Activated naive CD8-positive, alpha-beta T cell treated with anti-CD3 and anti-CD28 coated beads for 36 hours (primary cell): ENCODE measurements at regions not wholly inside any gene's neighbourhood (a gene's known extent, or its start where the extent isn't known, plus 50 kb on each side); places are given as distances from the start of the nearest gene placed in this dataset.

Experiments
- DNase-seq: peaks from one replicate; pipeline ENCODE4 v3.0.0; 2021
- H3K27ac Mint-ChIP-seq: one replicate; pipeline ENCODE4 v1.8.0; 2022; ENCODE audit warnings: mild to moderate bottlenecking, moderate library complexity, mixed read lengths
- H3K27me3 Mint-ChIP-seq: one replicate; pipeline ENCODE4 v1.8.0; 2022; ENCODE audit warnings: mild to moderate bottlenecking, mixed read lengths
- H3K36me3 Mint-ChIP-seq: one replicate; pipeline ENCODE4 v1.8.0; 2021; ENCODE audit warnings: mild to moderate bottlenecking, mixed read lengths
- H3K4me1 Mint-ChIP-seq: one replicate; pipeline ENCODE4 v1.8.0; 2021; ENCODE audit warnings: mixed read lengths
- H3K4me3 Mint-ChIP-seq: one replicate; pipeline ENCODE4 v1.8.0; 2022; ENCODE audit warnings: mild to moderate bottlenecking, moderate library complexity, mixed read lengths
- H3K9me3 Mint-ChIP-seq: one replicate; pipeline ENCODE4 v1.8.0; 2022; ENCODE audit warnings: mixed read lengths

- H3K36me3 Mint-ChIP-seq = no peaks in the 10 kb centered on the region
- no peaks in the 10 kb centered on the region for H3K27me3 Mint-ChIP-seq
- no peaks in the 10 kb centered on the region for H3K9me3 Mint-ChIP-seq
- no peaks in the 10 kb centered on the region for H3K4me1 Mint-ChIP-seq
- no peak overlapping the region for H3K4me3 Mint-ChIP-seq
- DNase-seq = no peak
- no peak overlapping the region for H3K27ac Mint-ChIP-seq
These were observed 142.8 kb upstream of the PLET1 start for GRCh38 chr11:112403432-112403831.

DNA sequence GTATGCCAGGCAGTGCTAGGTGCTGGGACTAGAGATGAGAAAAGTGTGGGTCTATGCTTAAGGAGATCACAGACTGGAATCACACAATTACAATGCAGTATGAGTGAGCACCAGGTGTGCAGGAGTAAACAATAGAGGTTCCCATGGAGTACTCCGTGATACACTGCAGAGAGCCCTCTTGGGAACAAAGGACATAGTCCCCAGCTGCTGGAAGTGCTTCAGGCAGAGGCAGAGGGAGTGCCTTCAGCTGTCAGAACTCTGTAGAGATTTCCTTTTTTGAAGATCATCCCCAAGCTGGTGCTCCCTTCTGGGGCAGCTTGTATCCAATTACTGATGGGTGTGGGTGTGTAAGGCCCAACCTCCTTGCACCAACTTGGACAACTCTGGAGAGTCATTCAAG is 143.5 kb upstream of the PLET1 start:
- no peaks in the 10 kb centered on the region for H3K4me1 Mint-ChIP-seq
- DNase-seq = no peak
- no peak overlapping the region for H3K4me3 Mint-ChIP-seq
- no peaks in the 10 kb centered on the region for H3K9me3 Mint-ChIP-seq
- H3K36me3 Mint-ChIP-seq = no peaks in the 10 kb centered on the region
- no peak overlapping the region for H3K27ac Mint-ChIP-seq
- no peaks in the 10 kb centered on the region for H3K27me3 Mint-ChIP-seq

- H3K4me1 Mint-ChIP-seq = no peaks in the 10 kb centered on the region
- H3K36me3 Mint-ChIP-seq = peaks cover 2% of the 10 kb centered on the region
- no peak overlapping the region for H3K27ac Mint-ChIP-seq
- peaks cover 4% of the 10 kb centered on the region for H3K9me3 Mint-ChIP-seq
- DNase-seq = no peak
- peaks cover 4% of the 10 kb centered on the region for H3K27me3 Mint-ChIP-seq
- H3K4me3 Mint-ChIP-seq = no peak overlapping the region
These were observed 147.9 kb upstream of the PLET1 start for GRCh38 chr11:112408517-112408916.

DNA sequence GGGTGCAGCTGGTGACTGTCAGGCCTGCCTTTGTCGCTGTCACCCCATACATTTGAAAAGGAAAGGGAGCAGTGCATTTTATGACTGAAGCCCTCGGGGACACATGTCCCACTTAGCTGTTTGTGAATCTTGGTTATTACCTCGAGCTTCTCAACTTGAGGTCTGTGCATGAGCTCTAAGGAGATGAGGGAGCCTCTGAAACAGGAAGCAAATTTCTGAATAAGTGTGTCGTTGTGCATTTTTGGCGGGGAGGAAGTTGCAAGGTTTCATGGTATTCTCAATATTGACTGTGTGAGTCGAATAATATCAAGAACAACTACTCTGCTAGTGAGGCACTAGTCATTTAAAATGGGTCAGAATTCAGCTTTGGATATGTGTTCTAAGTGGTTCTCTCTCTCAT is 149.7 kb upstream of the PLET1 start:
- Mint-ChIP-seq H3K9me3 (peaks cover 8% of the 10 kb centered on the region), H3K27me3 (peaks cover 12% of the 10 kb centered on the region), H3K4me3 (no peak overlapping the region), H3K27ac (no peak overlapping the region), H3K36me3 (peaks cover 2% of the 10 kb centered on the region), H3K4me1 (no peaks in the 10 kb centered on the region)
- no peak for DNase-seq

DNA sequence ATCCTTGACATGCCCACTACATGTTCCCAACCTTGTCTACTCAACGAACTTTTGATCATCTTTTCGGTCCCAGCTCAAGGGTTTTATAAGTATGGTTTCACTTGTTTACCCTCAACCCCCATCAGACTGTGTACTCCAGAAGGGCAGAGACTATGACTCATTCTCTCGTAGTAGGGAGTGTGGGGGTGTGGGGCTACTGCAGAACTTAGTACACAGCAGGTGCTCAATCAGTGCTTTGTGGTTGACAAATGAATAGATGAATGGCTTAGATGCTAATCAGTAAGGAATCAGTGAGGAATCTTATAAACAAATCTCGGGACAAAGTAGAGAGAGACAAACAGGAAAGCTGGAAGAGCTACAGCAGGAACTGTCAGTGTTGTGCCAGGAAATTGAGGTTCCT is 151.7 kb upstream of the PLET1 start:
- H3K27me3 Mint-ChIP-seq = peaks cover 18% of the 10 kb centered on the region
- no peak for DNase-seq
- no peak overlapping the region for H3K27ac Mint-ChIP-seq
- peaks cover 4% of the 10 kb centered on the region for H3K4me1 Mint-ChIP-seq
- no peak overlapping the region for H3K4me3 Mint-ChIP-seq
- peaks cover 8% of the 10 kb centered on the region for H3K9me3 Mint-ChIP-seq
- H3K36me3 Mint-ChIP-seq = peaks cover 2% of the 10 kb centered on the region

GRCh38 chr11:112417339-112417738 is 156.7 kb upstream of the PLET1 start:
- Mint-ChIP-seq H3K27me3 (peaks cover 13% of the 10 kb centered on the region), H3K27ac (no peak overlapping the region), H3K4me3 (no peak overlapping the region), H3K9me3 (peaks cover 6% of the 10 kb centered on the region), H3K4me1 (peaks cover 4% of the 10 kb centered on the region), H3K36me3 (peaks cover 2% of the 10 kb centered on the region)
- no peak for DNase-seq

DNA sequence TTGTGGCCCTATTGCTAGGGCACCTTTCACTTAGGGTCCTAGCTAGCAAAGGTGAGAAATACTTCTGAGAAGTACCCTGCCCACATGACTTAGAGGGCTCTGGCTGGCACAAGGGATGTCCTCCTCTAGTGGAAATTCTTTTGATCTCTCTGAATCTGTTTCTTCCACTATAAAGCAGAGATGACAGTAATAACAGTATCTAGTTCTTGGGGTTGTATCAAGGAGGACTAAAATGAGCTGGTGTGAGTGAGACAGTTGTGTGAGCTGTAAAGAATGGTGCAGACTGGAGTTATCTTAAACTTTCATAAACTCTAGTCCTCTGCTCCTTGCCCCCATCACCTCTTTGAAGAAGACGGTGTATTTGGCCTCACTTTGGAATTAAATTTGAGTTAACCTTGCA is 157.8 kb upstream of the PLET1 start:
- H3K27ac Mint-ChIP-seq = no peak overlapping the region

GRCh38 chr11:112421879-112422278 is 161.2 kb upstream of the PLET1 start:
- H3K27me3 Mint-ChIP-seq = peaks cover 3% of the 10 kb centered on the region
- no peaks in the 10 kb centered on the region for H3K9me3 Mint-ChIP-seq
- no peak for DNase-seq
- no peak overlapping the region for H3K4me3 Mint-ChIP-seq
- peaks cover 4% of the 10 kb centered on the region for H3K4me1 Mint-ChIP-seq
- H3K27ac Mint-ChIP-seq = no peak overlapping the region
- no peaks in the 10 kb centered on the region for H3K36me3 Mint-ChIP-seq

More for the DNA sequence above, 157.8 kb upstream of the PLET1 start:
- Mint-ChIP-seq H3K36me3 (no peaks in the 10 kb centered on the region), H3K4me3 (no peak overlapping the region), H3K4me1 (peaks cover 4% of the 10 kb centered on the region), H3K27me3 (peaks cover 13% of the 10 kb centered on the region), H3K9me3 (peaks cover 4% of the 10 kb centered on the region)
- DNase-seq = no peak

GRCh38 chr11:112425121-112425520 is 164.5 kb upstream of the PLET1 start:
- DNase-seq = no peak
- H3K27ac Mint-ChIP-seq = no peak overlapping the region

GRCh38 chr11:112437096-112437495 is 176.4 kb upstream of the PLET1 start:
- Mint-ChIP-seq H3K9me3 (peaks cover 27% of the 10 kb centered on the region), H3K4me3 (no peak overlapping the region), H3K4me1 (no peaks in the 10 kb centered on the region), H3K27ac (no peak overlapping the region), H3K36me3 (no peaks in the 10 kb centered on the region), H3K27me3 (peaks cover 20% of the 10 kb centered on the region)
- DNase-seq = no peak

More at GRCh38 chr11:112425121-112425520, 164.5 kb upstream of the PLET1 start:
- no peak overlapping the region for H3K4me3 Mint-ChIP-seq
- peaks cover 7% of the 10 kb centered on the region for H3K9me3 Mint-ChIP-seq
- H3K4me1 Mint-ChIP-seq = no peaks in the 10 kb centered on the region
- peaks cover 3% of the 10 kb centered on the region for H3K27me3 Mint-ChIP-seq
- H3K36me3 Mint-ChIP-seq = no peaks in the 10 kb centered on the region

- H3K27ac Mint-ChIP-seq = no peak overlapping the region
- peaks cover 36% of the 10 kb centered on the region for H3K9me3 Mint-ChIP-seq
- H3K4me3 Mint-ChIP-seq = no peak overlapping the region
- peaks cover 12% of the 10 kb centered on the region for H3K27me3 Mint-ChIP-seq
- no peaks in the 10 kb centered on the region for H3K4me1 Mint-ChIP-seq
- no peaks in the 10 kb centered on the region for H3K36me3 Mint-ChIP-seq
- no peak for DNase-seq
These were observed 179.0 kb upstream of the PLET1 start for GRCh38 chr11:112439614-112440013.

GRCh38 chr11:112440518-112440917 is 179.9 kb upstream of the PLET1 start:
- Mint-ChIP-seq H3K4me1 (no peaks in the 10 kb centered on the region), H3K27me3 (peaks cover 13% of the 10 kb centered on the region), H3K27ac (no peak overlapping the region), H3K9me3 (peaks cover 41% of the 10 kb centered on the region), H3K4me3 (no peak overlapping the region), H3K36me3 (peaks cover 4% of the 10 kb centered on the region)
- no peak for DNase-seq

- H3K9me3 Mint-ChIP-seq = peaks cover 17% of the 10 kb centered on the region
- peaks cover 10% of the 10 kb centered on the region for H3K27me3 Mint-ChIP-seq
- no peaks in the 10 kb centered on the region for H3K4me1 Mint-ChIP-seq
- no peak overlapping the region for H3K27ac Mint-ChIP-seq
- DNase-seq = no peak
- H3K4me3 Mint-ChIP-seq = no peak overlapping the region
- H3K36me3 Mint-ChIP-seq = peaks cover 4% of the 10 kb centered on the region
These were observed 187.5 kb upstream of the PLET1 start for GRCh38 chr11:112448168-112448567.

DNA sequence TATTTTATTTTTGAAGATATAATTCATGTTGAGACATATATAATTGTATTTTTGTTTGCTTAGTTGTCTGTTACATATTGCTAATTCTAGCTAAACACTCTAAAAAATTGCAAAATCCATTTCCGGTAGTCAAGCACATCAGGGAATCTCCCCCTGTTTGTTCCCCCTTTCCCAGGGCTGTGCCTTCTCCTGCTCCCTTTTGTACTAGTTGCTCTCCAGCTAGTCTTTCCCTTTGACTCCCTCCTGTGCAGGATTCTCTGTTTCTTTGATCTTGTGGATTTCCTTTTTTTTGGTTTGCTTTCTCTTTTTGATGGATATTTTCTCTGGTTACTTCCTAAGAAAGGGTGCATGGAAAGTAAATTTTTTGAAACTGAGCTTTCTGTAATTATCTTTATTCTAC is 188.1 kb upstream of the PLET1 start:
- Mint-ChIP-seq H3K27me3 (peaks cover 10% of the 10 kb centered on the region), H3K36me3 (peaks cover 4% of the 10 kb centered on the region), H3K27ac (no peak overlapping the region), H3K4me3 (no peak overlapping the region), H3K9me3 (peaks cover 17% of the 10 kb centered on the region), H3K4me1 (no peaks in the 10 kb centered on the region)
- no peak for DNase-seq

DNA sequence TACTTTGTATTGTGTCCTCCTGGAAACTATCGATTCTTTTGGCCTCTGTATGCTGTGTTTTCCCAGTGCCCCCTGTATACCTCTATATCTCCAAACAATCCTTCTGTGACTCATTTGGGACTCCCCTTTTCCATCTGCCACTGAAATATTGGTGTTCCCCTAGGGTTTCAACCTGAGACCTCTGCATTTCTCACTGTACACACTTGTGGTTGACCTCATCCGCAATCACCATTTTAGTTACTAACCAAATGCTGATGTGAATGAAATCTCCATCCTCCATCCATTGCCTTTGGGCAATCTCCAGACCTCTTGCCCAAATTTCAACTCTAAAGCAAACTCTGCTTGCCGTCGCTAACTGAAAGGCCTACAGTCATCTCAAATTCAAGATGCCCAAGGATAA is 190.6 kb upstream of the PLET1 start:
- Mint-ChIP-seq H3K27ac (no peak overlapping the region), H3K9me3 (peaks cover 2% of the 10 kb centered on the region), H3K27me3 (peaks cover 4% of the 10 kb centered on the region), H3K4me3 (no peak overlapping the region), H3K36me3 (no peaks in the 10 kb centered on the region), H3K4me1 (no peaks in the 10 kb centered on the region)
- DNase-seq = no peak

GRCh38 chr11:112453601-112454577 is 193.2 kb upstream of the PLET1 start:
- Mint-ChIP-seq H3K36me3 (no peaks in the 10 kb centered on the region), H3K4me1 (no peaks in the 10 kb centered on the region), H3K9me3 (no peaks in the 10 kb centered on the region), H3K4me3 (no peak overlapping the region), H3K27me3 (peaks cover 4% of the 10 kb centered on the region), H3K27ac (no peak overlapping the region)
- peak; percentile 42 for DNase-seq
